Peyer's patch (tissue), 4 donors: ENCODE measurements at regions not wholly inside any gene's neighbourhood (a gene's known extent, or its start where the extent isn't known, plus 50 kb on each side); places are given as distances from the start of the nearest gene placed in this dataset.

Experiments used
- DNase-seq, 3 donors: peaks; one replicate each; pipeline ENCODE4 v3.0.0-alpha.2; 2017 to 2019
- H3K27ac ChIP-seq, 4 donors: fragments of 200-600 bp; sonication (generic); one replicate each; pipeline ENCODE4 v1.5.1; 2016 to 2019
- H3K27me3 ChIP-seq, 2 donors: fragments of 200-600 bp; sonication (generic); one replicate each; pipeline ENCODE4 v1.5.1; 2019
- H3K36me3 ChIP-seq, 3 donors: fragments of 200-600 bp; sonication (generic); one replicate each; pipeline ENCODE4 v1.5.1; 2016 to 2019
- H3K4me1 ChIP-seq, 4 donors: fragments of 200-600 bp; sonication (generic); one replicate each; pipeline ENCODE4 v1.5.1; 2016 to 2019
- H3K4me3 ChIP-seq, 4 donors: fragments of 200-600 bp; sonication (generic); 1 replicate in 3 of 4; 2 replicates in 1 of 4; pipeline ENCODE4 v1.5.1; 2016 to 2019; ENCODE audit warnings: mild to moderate bottlenecking in 1 of 4
- H3K9me3 ChIP-seq, 4 donors: fragments of 200-600 bp; sonication (generic); one replicate each; pipeline ENCODE4 v1.5.1; 2016 to 2019; ENCODE audit warnings: mild to moderate bottlenecking in 1 of 4
- CTCF ChIP-seq, 6 experiments: fragments of 450-650 bp in 4 of 6; fragments of 200-600 bp in 2 of 6; sonication (generic) in 1 of 6; IDR thresholded peaks; one replicate each; pipeline ENCODE4 v1.5.1; 2017 to 2019; ENCODE audit warnings: antibody characterized with exemption in 6 of 6, mild to moderate bottlenecking in 3 of 6, moderate library complexity in 1 of 6
- POLR2A ChIP-seq, 2 donors: fragments of 450-650 bp; IDR thresholded peaks; one replicate each; pipeline ENCODE4 v1.5.1; 2017; ENCODE audit warnings: antibody characterized with exemption in 2 of 2, mild to moderate bottlenecking in 2 of 2, moderate library complexity in 2 of 2

GRCh38 chr22:48353116-48353947 is 1474.3 kb downstream of the BRD1 start:
- Histone ChIP-seq H3K9me3 (no peaks in the 10 kb centered on the region), H3K4me3 (no peak overlapping the region), H3K27me3 (no peaks in the 10 kb centered on the region), H3K27ac (no peak overlapping the region), H3K4me1 (no peaks in the 10 kb centered on the region), H3K36me3 (no peaks in the 10 kb centered on the region)
- TF ChIP-seq POLR2A (IDR thresholded peaks at IDR 0.05) (no peak), CTCF (IDR thresholded peaks at IDR 0.05) (no peak)
- peak in 1 of 3 donors; percentile 26 for DNase-seq

GRCh38 chr22:48352086-48352911 is 1475.4 kb downstream of the BRD1 start:
- no peaks in the 10 kb centered on the region for H3K36me3 ChIP-seq
- no peaks in the 10 kb centered on the region for H3K27me3 ChIP-seq
- DNase-seq, result peak in 1 of 3 donors; percentile 27
- H3K9me3 ChIP-seq, result no peaks in the 10 kb centered on the region
- no peak overlapping the region for H3K27ac ChIP-seq
- no peaks in the 10 kb centered on the region for H3K4me1 ChIP-seq
- H3K4me3 ChIP-seq, result no peak overlapping the region
- TF ChIP-seq CTCF (IDR thresholded peaks at IDR 0.05), result no peak
- no peak for TF ChIP-seq POLR2A (IDR thresholded peaks at IDR 0.05)

GRCh38 chr22:48351376-48352085 is 1476.1 kb downstream of the BRD1 start:
- H3K27me3 ChIP-seq, result no peaks in the 10 kb centered on the region
- DNase-seq, result peak in 1 of 3 donors; percentile 15
- TF ChIP-seq CTCF (IDR thresholded peaks at IDR 0.05), result no peak
- TF ChIP-seq POLR2A (IDR thresholded peaks at IDR 0.05), result no peak
- H3K4me1 ChIP-seq, result no peaks in the 10 kb centered on the region
- no peak overlapping the region for H3K4me3 ChIP-seq
- H3K9me3 ChIP-seq, result no peaks in the 10 kb centered on the region
- H3K27ac ChIP-seq, result no peak overlapping the region
- no peaks in the 10 kb centered on the region for H3K36me3 ChIP-seq

GRCh38 chr22:48350456-48350855 is 1477.2 kb downstream of the BRD1 start:
- no peaks in the 10 kb centered on the region for H3K36me3 ChIP-seq
- no peak for TF ChIP-seq POLR2A (IDR thresholded peaks at IDR 0.05)
- TF ChIP-seq CTCF (IDR thresholded peaks at IDR 0.05), result no peak
- no peak overlapping the region for H3K4me3 ChIP-seq
- H3K9me3 ChIP-seq, result no peaks in the 10 kb centered on the region
- DNase-seq, result peak in 1 of 3 donors; percentile 6
- H3K27ac ChIP-seq, result no peak overlapping the region
- no peaks in the 10 kb centered on the region for H3K4me1 ChIP-seq
- no peaks in the 10 kb centered on the region for H3K27me3 ChIP-seq

GRCh38 chr22:48348855-48349254 is 1478.8 kb downstream of the BRD1 start:
- no peak for TF ChIP-seq CTCF (IDR thresholded peaks at IDR 0.05)
- no peak for TF ChIP-seq POLR2A (IDR thresholded peaks at IDR 0.05)
- no peak overlapping the region for H3K27ac ChIP-seq
- H3K36me3 ChIP-seq, result no peaks in the 10 kb centered on the region
- H3K4me3 ChIP-seq, result no peak overlapping the region
- H3K27me3 ChIP-seq, result no peaks in the 10 kb centered on the region
- no peaks in the 10 kb centered on the region for H3K4me1 ChIP-seq
- DNase-seq, result peak in 1 of 3 donors; percentile 3
- no peaks in the 10 kb centered on the region for H3K9me3 ChIP-seq
